Cardiac fibroblast (primary cell): ENCODE measurements at regions not wholly inside any gene's neighbourhood (a gene's known extent, or its start where the extent isn't known, plus 50 kb on each side); places are given as distances from the start of the nearest gene placed in this dataset.

Experiments
- DNase-seq, 2 donors: peaks; one replicate each; pipeline versions ENCODE4 v3.0.0 to v3.0.0-alpha.2; 2010; ENCODE audit warnings: low read depth in 2 of 2
- H3K4me3 ChIP-seq, 2 donors: replicated peaks in 1 of 2; 1 replicate in 1 of 2; 2 replicates in 1 of 2; pipeline ENCODE4 v1.5.1; 2011; ENCODE audit warnings: low read depth in 2 of 2, low read length in 2 of 2, mild to moderate bottlenecking in 2 of 2, moderate library complexity in 1 of 2
- CTCF ChIP-seq: IDR thresholded peaks from one replicate; pipeline ENCODE4 v1.5.1; 2011; ENCODE audit warnings: low read depth, mild to moderate bottlenecking, low read length, inconsistent platforms

GRCh38 chr2:192377173-192377572, 182.4 kb upstream of the TMEFF2 start:
- no peak overlapping the region for H3K4me3 ChIP-seq
- TF ChIP-seq CTCF = no peak
- DNase-seq = no peak

GRCh38 chr2:192373754-192374153, 179.0 kb upstream of the TMEFF2 start:
- DNase-seq = no peak
- no peak for TF ChIP-seq CTCF
- no peak overlapping the region for H3K4me3 ChIP-seq

GRCh38 chr2:192373221-192373620, 178.5 kb upstream of the TMEFF2 start:
- no peak for DNase-seq
- no peak overlapping the region for H3K4me3 ChIP-seq
- no peak for TF ChIP-seq CTCF

- no peak for DNase-seq
- H3K4me3 ChIP-seq = no peak overlapping the region
- no peak for TF ChIP-seq CTCF
These were observed 175.2 kb upstream of the TMEFF2 start for GRCh38 chr2:192369969-192370368.

GRCh38 chr2:192357217-192357616, 162.5 kb upstream of the TMEFF2 start:
- no peak for TF ChIP-seq CTCF
- no peak overlapping the region for H3K4me3 ChIP-seq
- DNase-seq = no peak

GRCh38 chr2:192354512-192355244, 159.9 kb upstream of the TMEFF2 start:
- TF ChIP-seq CTCF = no peak
- no peak overlapping the region for H3K4me3 ChIP-seq
- no peak for DNase-seq

GRCh38 chr2:192347542-192347941, 152.8 kb upstream of the TMEFF2 start:
- H3K4me3 ChIP-seq = no peak overlapping the region
- no peak for DNase-seq
- TF ChIP-seq CTCF = no peak
